NCI-H774 (cell line): ENCODE measurements at regions not wholly inside any gene's neighbourhood (a gene's known extent, or its start where the extent isn't known, plus 50 kb on each side); places are given as distances from the start of the nearest gene placed in this dataset.
"Not testable (repeated sequence)": the region's sequence is repeated elsewhere in the genome, so short reads cannot be mapped to it uniquely, and the experiment has no call there.

ENCODE experiments used
- DNase-seq: peaks from one replicate; lab custom pipeline; 2025; lab: John Stamatoyannopoulos, UW

- peak; percentile 43 for DNase-seq
Observed at GRCh38 chr2:176768185-176768584, 444.4 kb upstream of the HNRNPA3 start.

GRCh38 chr2:176769021-176769420 lies 443.6 kb upstream of the HNRNPA3 start:
- DNase-seq = no peak

- no peak for DNase-seq
Observed at GRCh38 chr2:176769499-176770370, 442.9 kb upstream of the HNRNPA3 start.

GRCh38 chr2:176772816-176773215 lies 439.8 kb upstream of the HNRNPA3 start:
- no peak for DNase-seq

- DNase-seq = no peak
Observed at GRCh38 chr2:176774766-176775451, 437.7 kb upstream of the HNRNPA3 start.

- DNase-seq = no peak
Observed at GRCh38 chr2:176777262-176777661, 435.3 kb upstream of the HNRNPA3 start.

GRCh38 chr2:176779917-176780316 lies 432.7 kb upstream of the HNRNPA3 start:
- no peak for DNase-seq

GRCh38 chr2:176780348-176780747 lies 432.2 kb upstream of the HNRNPA3 start:
- no peak for DNase-seq

- DNase-seq = no peak
Observed at GRCh38 chr2:176781570-176782217, 430.9 kb upstream of the HNRNPA3 start.

GRCh38 chr2:176784633-176785200 lies 427.9 kb upstream of the HNRNPA3 start:
- no peak for DNase-seq

GRCh38 chr2:176789751-176790150 lies 422.8 kb upstream of the HNRNPA3 start:
- no peak for DNase-seq

- DNase-seq = no peak
Observed at GRCh38 chr2:176790468-176790867, 422.1 kb upstream of the HNRNPA3 start.

GRCh38 chr2:176793792-176794191 lies 418.8 kb upstream of the HNRNPA3 start:
- DNase-seq = no peak

GRCh38 chr2:176794392-176794791 lies 418.2 kb upstream of the HNRNPA3 start:
- no peak for DNase-seq

- no peak for DNase-seq
Observed at GRCh38 chr2:176795823-176796222, 416.8 kb upstream of the HNRNPA3 start.

- not testable (repeated sequence) for DNase-seq
Observed at GRCh38 chr2:176796677-176797076, 415.9 kb upstream of the HNRNPA3 start.

- DNase-seq = no peak
Observed at GRCh38 chr2:176804392-176804791, 408.2 kb upstream of the HNRNPA3 start.

GRCh38 chr2:176805345-176805744 lies 407.2 kb upstream of the HNRNPA3 start:
- DNase-seq = no peak

GRCh38 chr2:176812246-176812775 lies 400.3 kb upstream of the HNRNPA3 start:
- DNase-seq = no peak

GRCh38 chr2:176813156-176813555 lies 399.4 kb upstream of the HNRNPA3 start:
- no peak for DNase-seq

GRCh38 chr2:176813621-176814049 lies 399.0 kb upstream of the HNRNPA3 start:
- DNase-seq = no peak

- DNase-seq = no peak
Observed at GRCh38 chr2:176814274-176814673, 398.3 kb upstream of the HNRNPA3 start.
